Esophagus (tissue), 2 donors: ENCODE measurements at regions not wholly inside any gene's neighbourhood (a gene's known extent, or its start where the extent isn't known, plus 50 kb on each side); places are given as distances from the start of the nearest gene placed in this dataset.

Source experiments
- H3K27ac ChIP-seq, 2 donors: one replicate each; pipeline ENCODE4 v1.5.1; 2013; ENCODE audit warnings: low read depth in 2 of 2, mild to moderate bottlenecking in 2 of 2, inconsistent platforms in 1 of 2, low read length in 1 of 2, moderate library complexity in 1 of 2
- H3K27me3 ChIP-seq, 2 donors: one replicate each; pipeline ENCODE4 v1.6.1; 2013; ENCODE audit warnings: low read length in 2 of 2, control low read depth in 1 of 2, mild to moderate bottlenecking in 1 of 2; ENCODE audit not compliant: insufficient read depth in 2 of 2, control insufficient read depth in 1 of 2
- H3K36me3 ChIP-seq, 2 donors: one replicate each; pipeline ENCODE4 v1.6.1; 2013; ENCODE audit warnings: low read length in 1 of 2; ENCODE audit not compliant: control insufficient read depth in 2 of 2, insufficient read depth in 2 of 2
- H3K4me1 ChIP-seq, 2 donors: one replicate each; pipeline ENCODE4 v1.6.1; 2013; ENCODE audit warnings: low read length in 1 of 2; ENCODE audit not compliant: control insufficient read depth in 2 of 2, insufficient read depth in 2 of 2
- H3K4me3 ChIP-seq, 2 donors: one replicate each; pipeline ENCODE4 v1.5.1; 2013; ENCODE audit warnings: low read length in 2 of 2, mild to moderate bottlenecking in 2 of 2, low read depth in 1 of 2, moderate library complexity in 1 of 2
- H3K9me3 ChIP-seq, 2 donors: one replicate each; pipeline ENCODE4 v1.6.1; 2013; ENCODE audit warnings: mild to moderate bottlenecking in 2 of 2, low read depth in 1 of 2, low read length in 1 of 2, moderate library complexity in 1 of 2; ENCODE audit not compliant: control insufficient read depth in 2 of 2, insufficient read depth in 1 of 2
- WGBS, 2 donors: extraction: QIAGEN DNeasy Blood & Tissue Kit; methylation state at CpG; one replicate each; pipeline ENCODE4 v1.1.7; 2013; 5-methylcytosine and 5-hydroxymethylcytosine counted together
- donor health status: healthy with polysubstance abuse.
- donor health status: Bipolar disorder and iron deficiency.

DNA sequence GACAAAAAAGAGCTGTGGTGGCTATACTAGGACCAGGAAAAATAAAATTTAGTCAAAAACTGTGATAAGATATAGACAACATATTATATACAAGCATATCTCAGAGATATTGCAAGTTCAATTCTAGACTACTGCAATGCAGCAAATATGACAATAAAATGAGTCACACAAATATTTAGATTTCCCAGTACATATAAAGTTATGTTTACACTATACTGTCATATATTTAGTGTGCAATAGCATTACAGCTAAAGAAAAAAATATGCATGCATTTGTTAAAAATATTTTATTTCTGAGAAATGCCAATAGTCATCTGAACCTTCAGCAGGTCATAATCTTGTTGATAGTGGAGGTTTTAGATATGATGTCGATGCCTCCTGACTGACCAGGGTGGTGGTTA is 72.1 kb downstream of the AKR1C4 start:
- no peaks in the 10 kb centered on the region for H3K4me1 ChIP-seq
- no peak overlapping the region for H3K27ac ChIP-seq
- H3K9me3 ChIP-seq = no peaks in the 10 kb centered on the region
- WGBS, 2 donors = 52 to 75% methylated on average over 1 of the region's 1 CpG
- no peak overlapping the region for H3K4me3 ChIP-seq
- H3K36me3 ChIP-seq = no peaks in the 10 kb centered on the region
- H3K27me3 ChIP-seq = no peaks in the 10 kb centered on the region

DNA sequence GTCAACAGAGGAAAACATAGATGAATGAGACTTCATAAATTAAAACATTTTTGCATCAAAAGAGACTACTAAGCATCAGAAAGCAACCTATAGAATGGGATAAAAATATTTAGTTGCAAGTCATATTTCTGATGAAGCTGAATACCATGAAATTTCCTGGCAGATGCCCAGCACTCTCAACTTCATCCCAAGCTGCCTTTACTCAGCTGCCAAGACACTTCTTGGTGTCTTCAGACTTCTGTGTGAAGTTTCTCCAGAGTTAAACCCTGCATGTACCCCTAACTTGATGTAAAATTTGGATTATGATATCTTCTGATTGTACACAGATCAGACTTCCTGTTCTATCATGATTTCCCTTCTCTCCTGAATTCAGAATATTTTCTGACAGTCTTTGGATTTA is 73.2 kb downstream of the AKR1C4 start:
- no peaks in the 10 kb centered on the region for H3K9me3 ChIP-seq
- no peak overlapping the region for H3K4me3 ChIP-seq
- no peaks in the 10 kb centered on the region for H3K36me3 ChIP-seq
- H3K27me3 ChIP-seq = no peaks in the 10 kb centered on the region
- no peak overlapping the region for H3K27ac ChIP-seq
- H3K4me1 ChIP-seq = no peaks in the 10 kb centered on the region

DNA sequence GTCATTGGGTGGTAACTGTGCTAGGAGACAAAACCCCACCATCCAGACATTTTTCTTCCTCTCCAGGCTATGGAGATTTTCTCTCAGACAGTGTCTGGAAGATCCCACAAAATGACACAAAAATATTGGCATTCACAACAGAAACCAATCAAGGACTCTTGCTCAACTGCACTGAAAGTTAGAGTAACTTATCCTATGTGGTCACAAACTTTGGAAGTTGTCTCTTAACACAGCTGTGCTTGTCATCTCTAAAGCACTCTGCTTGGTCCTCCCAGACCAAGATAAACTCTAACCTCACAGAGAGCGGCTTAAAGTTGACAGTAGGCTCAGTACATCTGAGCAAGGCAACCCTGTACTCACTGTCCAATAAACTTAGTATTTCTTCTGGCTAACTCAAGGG is 74.9 kb downstream of the AKR1C4 start:
- H3K36me3 ChIP-seq = no peaks in the 10 kb centered on the region
- WGBS, 2 donors = 92% methylated on average over 1 of the region's 1 CpG

DNA sequence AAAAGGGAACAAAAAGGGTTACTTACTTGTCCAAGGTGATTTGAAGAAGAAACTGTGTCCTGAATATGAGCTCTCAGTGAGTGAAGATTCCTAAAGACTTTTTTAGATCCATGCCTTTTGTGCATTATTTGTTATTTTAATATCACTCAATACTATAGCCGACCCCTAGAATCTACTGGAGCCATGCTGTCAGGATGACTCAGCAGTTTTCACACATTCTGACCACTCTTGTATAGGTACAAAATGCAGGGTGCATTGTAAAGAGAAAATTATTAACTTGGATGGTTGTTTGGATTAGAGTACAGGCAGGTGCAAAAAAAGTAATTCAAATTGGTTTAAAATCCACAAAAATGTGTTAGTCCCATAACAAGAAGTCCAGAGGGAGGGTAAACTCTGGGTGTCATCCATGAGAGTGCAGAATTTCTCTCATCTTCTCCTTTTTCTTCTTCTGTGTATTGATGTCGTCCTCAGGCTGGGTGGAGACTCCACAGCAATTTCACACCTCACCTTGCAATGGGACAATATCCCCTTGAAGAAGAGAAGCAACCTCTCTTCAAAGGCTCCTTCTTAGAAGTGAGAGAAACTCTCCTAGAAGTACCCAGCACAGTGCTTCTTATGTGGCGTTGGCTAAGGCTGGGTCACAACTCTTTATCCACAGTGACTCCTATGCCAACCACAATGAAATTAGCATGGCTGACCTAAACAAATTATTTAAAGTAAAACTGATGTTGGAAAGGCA is 75.6 kb downstream of the AKR1C4 start:
- no peak overlapping the region for H3K27ac ChIP-seq
- no peaks in the 10 kb centered on the region for H3K27me3 ChIP-seq
- no peak overlapping the region for H3K4me3 ChIP-seq
- WGBS, 2 donors = 76 to 79% methylated on average over 3 of the region's 3 CpGs
- no peaks in the 10 kb centered on the region for H3K4me1 ChIP-seq
- no peaks in the 10 kb centered on the region for H3K9me3 ChIP-seq
- H3K36me3 ChIP-seq = no peaks in the 10 kb centered on the region

More for the DNA sequence above, 74.9 kb downstream of the AKR1C4 start:
- Histone ChIP-seq H3K27ac (no peak overlapping the region), H3K4me3 (no peak overlapping the region), H3K27me3 (no peaks in the 10 kb centered on the region), H3K9me3 (no peaks in the 10 kb centered on the region), H3K4me1 (no peaks in the 10 kb centered on the region)

DNA sequence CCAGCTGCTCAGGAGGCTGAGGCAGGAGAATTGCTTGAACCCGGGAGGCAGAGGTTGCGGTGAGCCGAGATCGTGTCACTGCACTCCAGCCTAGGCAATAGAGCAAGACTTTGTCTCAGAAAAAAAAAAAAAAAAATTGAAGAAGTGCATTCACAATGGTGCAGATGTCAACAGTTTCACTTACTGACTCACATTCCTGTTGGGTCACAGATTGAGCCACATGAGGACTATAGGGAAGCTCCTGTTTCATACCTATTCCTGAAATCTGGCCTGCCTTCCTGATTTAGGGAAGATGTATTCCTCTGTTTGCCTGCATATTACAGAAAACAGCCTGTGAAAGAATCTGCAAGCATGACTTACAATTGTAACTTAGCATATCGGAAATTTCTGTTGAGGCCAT is 78.2 kb downstream of the AKR1C4 start:
- no peak overlapping the region for H3K27ac ChIP-seq
- H3K4me1 ChIP-seq = no peaks in the 10 kb centered on the region
- H3K9me3 ChIP-seq = no peaks in the 10 kb centered on the region
- no peak overlapping the region for H3K4me3 ChIP-seq
- H3K27me3 ChIP-seq = no peaks in the 10 kb centered on the region
- 89 to 95% methylated on average over 5 of the region's 5 CpGs for WGBS, 2 donors
- no peaks in the 10 kb centered on the region for H3K36me3 ChIP-seq

DNA sequence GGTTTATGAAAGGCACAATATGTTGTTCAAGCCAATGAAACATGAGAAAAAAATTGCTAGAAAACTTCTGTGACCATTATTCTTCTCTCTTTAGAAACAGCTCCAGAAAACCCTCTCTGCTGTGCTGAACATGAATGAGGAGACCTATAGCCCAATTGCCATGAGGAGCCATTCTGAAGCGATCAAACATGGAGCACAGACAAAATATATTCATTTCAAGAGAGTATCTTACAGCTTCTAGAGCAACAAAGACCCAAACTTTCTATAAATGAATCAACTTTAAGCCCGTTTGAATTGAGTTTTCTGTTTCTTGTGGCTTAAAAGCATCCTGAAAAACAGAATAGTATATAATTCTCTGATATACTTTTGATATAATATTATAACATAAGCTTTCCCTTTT is 83.4 kb upstream of the UCN3 start:
- Histone ChIP-seq H3K9me3 (no peaks in the 10 kb centered on the region), H3K36me3 (no peaks in the 10 kb centered on the region), H3K4me1 (peaks cover 0 to 3% of the 10 kb centered on the region in 2 donors), H3K27ac (no peak overlapping the region), H3K4me3 (no peak overlapping the region), H3K27me3 (no peaks in the 10 kb centered on the region)
- WGBS, 2 donors = 55 to 70% methylated on average over 2 of the region's 2 CpGs

DNA sequence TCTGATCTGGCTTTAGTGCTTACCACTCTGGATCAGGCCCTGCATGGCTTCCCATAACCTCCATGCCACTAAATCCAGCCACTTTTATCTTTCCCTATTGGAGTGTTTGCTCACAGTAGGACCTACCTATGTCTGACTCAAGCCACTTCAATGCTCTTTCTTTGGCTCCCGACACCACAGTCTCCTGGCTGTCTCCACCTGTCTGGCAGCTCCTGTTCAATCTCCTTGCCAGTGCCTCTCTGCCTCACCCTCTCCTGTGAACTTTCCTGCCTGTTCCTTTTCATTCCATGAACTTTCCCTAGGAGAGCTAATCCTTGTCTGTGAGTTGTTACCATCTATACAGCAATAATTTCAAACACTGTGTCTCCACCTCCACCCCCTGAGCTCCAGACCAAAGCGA is 82.6 kb upstream of the UCN3 start:
- H3K4me1 ChIP-seq = peaks cover 0 to 3% of the 10 kb centered on the region in 2 donors
- 70 to 85% methylated on average over 2 of the region's 2 CpGs for WGBS, 2 donors
- no peaks in the 10 kb centered on the region for H3K36me3 ChIP-seq
- no peaks in the 10 kb centered on the region for H3K9me3 ChIP-seq
- H3K27me3 ChIP-seq = no peaks in the 10 kb centered on the region
- H3K27ac ChIP-seq = no peak overlapping the region
- no peak overlapping the region for H3K4me3 ChIP-seq

DNA sequence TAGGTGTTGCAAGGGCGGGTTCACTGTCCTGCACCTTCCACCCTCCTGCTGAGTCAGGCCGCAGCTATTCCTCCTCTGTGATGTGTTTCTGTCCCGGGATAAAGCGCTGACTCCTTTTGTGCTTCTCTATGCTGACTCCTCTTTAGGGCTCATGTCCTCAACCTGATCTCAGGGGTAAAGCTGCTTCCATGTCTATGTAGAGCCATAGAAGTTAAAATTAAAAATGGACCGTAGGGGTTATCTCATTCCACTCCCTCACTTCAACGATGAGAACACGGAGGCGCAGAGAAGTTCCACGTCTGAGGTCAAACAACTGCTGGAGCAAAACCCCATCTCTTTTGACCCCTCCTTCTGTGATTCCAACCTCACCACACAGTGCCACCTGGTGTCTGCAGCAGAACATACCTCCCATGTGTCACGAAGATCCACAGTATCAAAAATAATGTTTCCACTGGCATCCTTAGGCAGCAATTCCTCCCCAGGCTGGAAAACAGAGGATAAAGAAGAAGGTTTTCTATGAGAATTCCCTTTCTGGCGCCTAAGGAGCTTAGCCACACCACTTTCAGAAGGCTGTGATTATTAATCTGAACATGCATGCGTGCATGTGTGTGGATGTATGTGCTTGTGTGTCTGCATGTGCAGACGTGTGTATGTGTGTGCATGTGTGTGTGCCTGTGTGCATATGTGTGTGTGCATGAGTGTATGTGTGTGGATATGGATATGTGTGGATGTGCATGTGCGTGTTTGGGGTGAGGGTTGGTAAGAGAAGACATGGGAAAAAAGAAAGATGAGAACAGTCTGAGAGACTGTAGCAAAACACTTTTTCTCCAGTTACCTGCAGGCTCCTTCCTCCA is 81.2 kb upstream of the UCN3 start:
- Histone ChIP-seq H3K27ac (no peak overlapping the region), H3K36me3 (no peaks in the 10 kb centered on the region), H3K9me3 (no peaks in the 10 kb centered on the region), H3K4me3 (no peak overlapping the region), H3K27me3 (no peaks in the 10 kb centered on the region), H3K4me1 (peaks cover 0 to 3% of the 10 kb centered on the region in 2 donors)
- 37 to 41% methylated on average over 14 of the region's 14 CpGs for WGBS, 2 donors

DNA sequence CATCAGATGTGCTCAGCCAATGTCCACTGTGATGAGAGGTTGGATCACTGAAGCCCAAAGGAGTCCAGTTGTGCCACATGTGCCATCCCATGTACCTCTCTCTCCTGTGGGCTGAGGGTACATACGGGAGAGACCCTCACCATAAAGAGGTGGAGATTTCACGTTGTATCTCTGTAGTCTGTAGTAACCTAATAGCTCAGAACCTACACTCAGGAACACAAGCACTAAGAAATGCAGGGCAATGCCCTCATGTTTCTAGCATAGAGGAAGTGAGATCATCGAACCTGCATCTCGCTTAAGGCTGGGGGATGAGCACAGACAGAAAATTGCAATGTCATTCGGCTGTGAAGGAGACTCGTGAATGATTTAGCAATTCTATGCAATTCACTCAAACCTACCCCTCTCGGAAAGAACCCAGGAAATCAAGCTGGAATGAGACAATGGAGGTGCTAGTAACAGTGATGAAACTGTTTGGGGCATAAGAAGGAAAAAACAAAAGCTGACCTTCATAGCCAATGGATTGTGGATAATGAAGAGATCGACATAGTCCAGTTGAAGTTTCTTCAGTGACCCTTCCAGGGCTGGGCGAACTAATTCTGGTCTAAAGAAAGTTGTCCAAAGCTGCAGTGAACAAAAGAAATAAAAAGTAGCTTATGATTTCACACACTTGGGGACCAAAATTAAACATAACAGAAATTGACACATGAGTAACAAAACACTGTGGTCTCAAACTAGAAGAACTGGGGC is 80.3 kb upstream of the UCN3 start:
- Histone ChIP-seq H3K4me1 (peaks cover 0 to 3% of the 10 kb centered on the region in 2 donors), H3K27ac (no peak overlapping the region), H3K4me3 (no peak overlapping the region), H3K27me3 (no peaks in the 10 kb centered on the region), H3K36me3 (no peaks in the 10 kb centered on the region), H3K9me3 (no peaks in the 10 kb centered on the region)
- WGBS, 2 donors = 66 to 68% methylated on average over 9 of the region's 9 CpGs
